C4-2B (cell line): ENCODE measurements at regions not wholly inside any gene's neighbourhood (a gene's known extent, or its start where the extent isn't known, plus 50 kb on each side); places are given as distances from the start of the nearest gene placed in this dataset.

Source experiments
- ZFX ChIP-seq: fragments of 450-650 bp; IDR thresholded peaks from 2 replicates; pipeline ENCODE4 v1.6.1; 2017
- TF ChIP-seq, protein P1 (sequence below): fragments of 450-650 bp; conservative IDR thresholded peaks from 2 replicates; pipeline ENCODE4 v1.5.1; 2017; ENCODE audit warnings: mild to moderate bottlenecking

DNA sequence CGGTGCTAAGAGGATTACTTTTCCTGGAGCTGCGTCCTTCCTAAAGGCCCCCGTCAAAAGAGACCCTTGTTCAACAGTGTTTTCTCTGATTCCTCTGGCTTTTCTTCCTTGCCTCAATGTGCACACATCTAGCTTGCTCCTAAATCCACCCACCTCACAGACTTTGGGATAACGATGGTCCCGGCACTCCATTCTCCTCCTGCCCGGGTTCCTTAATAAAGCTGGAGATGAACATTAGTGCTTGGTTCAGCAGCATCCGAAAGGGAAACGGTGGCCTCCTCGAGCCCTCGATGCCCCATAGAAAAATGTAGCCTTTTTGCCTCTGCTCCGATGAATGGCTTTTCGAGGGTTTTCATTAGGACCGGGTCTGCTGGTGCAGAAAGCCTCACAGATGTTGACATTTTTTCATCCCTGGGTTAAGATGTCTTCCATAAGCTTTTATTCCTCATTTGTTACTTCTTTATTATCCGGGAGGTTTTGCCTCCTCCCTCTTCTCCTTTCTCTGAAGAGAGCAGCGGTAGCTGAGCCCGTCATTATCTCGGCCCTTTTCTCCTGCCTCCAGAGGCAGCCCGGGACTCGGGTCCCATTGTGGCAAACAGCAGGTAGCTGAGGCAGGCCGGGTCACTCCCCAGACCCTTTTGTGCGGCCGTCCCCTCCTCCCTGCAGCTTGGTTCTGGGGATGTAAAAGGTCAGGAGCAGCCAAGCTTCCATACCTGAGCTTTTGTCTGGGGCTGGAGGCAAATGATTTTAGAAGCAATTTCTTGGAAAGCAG lies 64.6 kb downstream of the CPN2 start:
- TF ChIP-seq, protein P1, sequence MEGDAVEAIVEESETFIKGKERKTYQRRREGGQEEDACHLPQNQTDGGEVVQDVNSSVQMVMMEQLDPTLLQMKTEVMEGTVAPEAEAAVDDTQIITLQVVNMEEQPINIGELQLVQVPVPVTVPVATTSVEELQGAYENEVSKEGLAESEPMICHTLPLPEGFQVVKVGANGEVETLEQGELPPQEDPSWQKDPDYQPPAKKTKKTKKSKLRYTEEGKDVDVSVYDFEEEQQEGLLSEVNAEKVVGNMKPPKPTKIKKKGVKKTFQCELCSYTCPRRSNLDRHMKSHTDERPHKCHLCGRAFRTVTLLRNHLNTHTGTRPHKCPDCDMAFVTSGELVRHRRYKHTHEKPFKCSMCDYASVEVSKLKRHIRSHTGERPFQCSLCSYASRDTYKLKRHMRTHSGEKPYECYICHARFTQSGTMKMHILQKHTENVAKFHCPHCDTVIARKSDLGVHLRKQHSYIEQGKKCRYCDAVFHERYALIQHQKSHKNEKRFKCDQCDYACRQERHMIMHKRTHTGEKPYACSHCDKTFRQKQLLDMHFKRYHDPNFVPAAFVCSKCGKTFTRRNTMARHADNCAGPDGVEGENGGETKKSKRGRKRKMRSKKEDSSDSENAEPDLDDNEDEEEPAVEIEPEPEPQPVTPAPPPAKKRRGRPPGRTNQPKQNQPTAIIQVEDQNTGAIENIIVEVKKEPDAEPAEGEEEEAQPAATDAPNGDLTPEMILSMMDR, result no peak
- TF ChIP-seq ZFX, result no peak
